RKO (cell line): ENCODE measurements at regions not wholly inside any gene's neighbourhood (a gene's known extent, or its start where the extent isn't known, plus 50 kb on each side); places are given as distances from the start of the nearest gene placed in this dataset.
"Not testable (repeated sequence)": the region's sequence is repeated elsewhere in the genome, so short reads cannot be mapped to it uniquely, and the experiment has no call there.

Experiments
- DNase-seq: peaks from one replicate; pipeline ENCODE4 v3.0.0-alpha.2; 2016; ENCODE audit warnings: low spot score

DNA sequence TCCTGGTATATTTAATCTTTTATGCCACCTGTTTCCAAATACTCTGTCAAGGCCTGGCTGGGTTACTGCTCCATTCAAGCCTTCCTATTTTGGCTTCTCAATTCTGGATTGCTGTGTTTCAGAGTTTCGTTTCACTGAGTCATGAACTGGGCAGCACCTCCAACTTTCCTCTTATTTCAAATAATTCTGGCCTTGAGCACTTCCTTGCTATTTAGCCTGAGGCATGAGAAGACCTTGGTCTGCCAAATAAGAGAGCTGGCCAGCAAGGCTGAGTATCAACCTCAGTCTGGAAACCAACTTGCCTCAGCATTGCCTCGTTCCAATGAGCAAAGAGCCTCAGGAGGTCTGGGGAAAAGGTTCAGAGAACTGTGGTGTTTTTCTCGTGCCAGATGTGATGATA is 66.6 kb downstream of the TNFAIP3 start:
- no peak for DNase-seq

GRCh38 chr6:137936798-137937197 is 69.7 kb downstream of the TNFAIP3 start:
- no peak for DNase-seq

- DNase-seq, result no peak
These were observed 70.8 kb downstream of the TNFAIP3 start for GRCh38 chr6:137937834-137938233.

DNA sequence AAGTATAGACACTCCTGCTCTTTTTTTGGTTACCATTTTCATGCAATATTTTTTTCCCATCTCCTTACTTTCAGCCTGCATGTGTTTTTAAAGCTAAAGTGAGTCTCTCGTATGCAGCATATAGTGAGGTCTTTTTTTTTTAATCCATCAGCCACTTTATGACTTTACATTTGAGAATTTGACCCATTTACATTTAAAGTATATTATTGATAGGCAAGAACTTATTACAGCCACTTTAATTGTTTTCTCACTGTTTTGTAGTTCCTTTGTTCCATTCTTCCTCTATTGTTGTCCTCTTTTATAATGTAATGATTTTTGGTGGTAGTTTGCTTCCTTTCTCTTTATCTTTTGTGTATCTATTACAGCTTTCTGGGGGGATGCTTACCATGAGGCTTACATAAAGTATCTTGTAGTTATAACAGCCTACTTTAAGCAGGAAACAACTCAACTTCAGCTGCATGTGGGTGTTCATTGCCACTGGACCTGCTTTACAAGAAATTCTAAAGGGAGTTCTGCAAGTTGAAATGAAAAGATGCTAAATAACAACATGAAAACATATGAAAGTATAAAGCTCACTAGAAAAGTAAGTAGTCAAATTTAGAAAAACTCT is 71.8 kb downstream of the TNFAIP3 start:
- DNase-seq, result no peak

DNA sequence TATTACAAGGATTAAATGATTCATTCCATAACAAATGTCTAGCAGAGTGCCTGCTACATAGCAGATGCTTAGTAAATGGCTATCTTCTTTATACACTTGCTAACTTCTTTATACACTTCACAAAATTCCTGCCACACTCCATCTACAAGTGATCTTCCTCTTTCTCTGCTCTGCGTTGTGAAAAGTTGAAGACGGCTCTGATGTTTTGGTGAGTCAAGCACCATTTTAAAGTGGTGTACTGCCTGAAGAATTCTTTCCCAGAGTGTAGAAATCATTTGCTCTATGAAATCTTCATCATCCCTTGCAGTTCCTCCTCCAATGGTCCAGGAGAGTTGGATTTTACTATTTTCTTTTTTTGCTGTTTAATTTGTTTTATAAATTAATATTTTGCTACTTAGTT is 74.9 kb downstream of the TNFAIP3 start:
- DNase-seq, result no peak

- DNase-seq, result no peak
These were observed 75.7 kb downstream of the TNFAIP3 start for GRCh38 chr6:137942736-137943135.

- DNase-seq, result not testable (repeated sequence)
These were observed 77.3 kb downstream of the TNFAIP3 start for GRCh38 chr6:137944381-137944780.

DNA sequence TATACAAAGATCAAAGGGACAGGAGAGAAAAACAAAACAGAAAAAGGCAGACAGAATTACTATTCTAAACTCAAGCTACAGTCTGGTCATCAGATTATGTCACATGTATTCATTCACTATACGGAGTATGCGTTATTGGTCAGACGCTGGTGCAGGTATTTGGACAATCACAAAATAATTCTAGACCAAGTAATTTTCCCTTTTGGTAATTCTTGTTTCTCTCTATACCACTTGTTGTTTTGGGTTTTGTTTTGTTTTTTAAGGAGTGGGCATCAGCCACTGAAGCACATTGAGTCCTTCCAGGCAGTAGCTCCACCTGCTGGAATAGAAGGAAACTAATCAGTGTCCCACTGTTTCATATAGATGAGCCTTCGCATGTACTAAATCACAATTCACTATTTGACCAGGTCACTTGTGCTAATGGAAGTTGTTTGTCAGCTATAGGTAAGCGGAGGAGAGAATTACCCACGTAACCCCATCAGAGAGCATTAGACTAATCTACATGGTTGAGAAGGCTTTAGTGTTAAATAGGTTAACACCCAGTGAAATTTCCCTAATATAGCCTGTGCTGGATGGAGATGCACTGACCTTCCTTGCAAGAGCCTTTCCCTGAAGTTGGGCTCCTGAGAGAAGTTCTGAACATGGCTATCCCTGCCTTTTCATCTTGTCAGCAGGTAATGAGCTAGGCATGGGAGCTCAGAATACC is 77.9 kb downstream of the TNFAIP3 start:
- DNase-seq, result peak; percentile 63

DNA sequence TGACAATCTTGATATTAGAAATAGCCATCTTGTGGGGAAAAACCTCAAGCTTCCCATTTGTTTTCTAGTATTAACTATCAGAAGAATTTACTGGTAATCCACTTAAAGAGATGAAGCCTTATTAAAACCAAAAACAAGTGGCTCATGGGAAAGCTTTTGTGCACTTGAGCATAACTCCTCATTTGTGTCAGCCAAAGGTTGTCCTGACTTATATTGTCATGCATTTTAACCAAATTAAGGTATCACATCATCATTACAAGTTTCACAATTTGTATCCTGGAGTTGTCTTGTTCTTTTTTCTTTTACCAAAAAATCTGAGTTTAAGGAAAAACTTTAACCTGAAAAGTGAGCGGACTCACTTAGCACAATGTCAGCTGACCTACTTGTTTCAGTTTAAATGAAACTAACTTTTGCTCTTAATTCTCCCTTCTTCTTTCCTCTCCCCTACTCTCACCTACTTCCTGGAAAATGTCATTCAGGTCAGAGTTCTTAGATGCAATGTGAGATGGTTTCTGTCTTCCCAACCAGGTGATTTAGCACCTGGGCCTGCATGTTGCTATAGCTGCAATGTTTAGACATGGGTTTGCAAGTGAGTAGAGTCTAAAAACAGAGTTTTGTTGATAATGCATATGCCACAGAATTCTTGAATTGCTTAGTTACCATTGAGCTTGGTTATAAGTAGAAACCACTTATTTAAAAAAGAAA is 82.8 kb downstream of the TNFAIP3 start:
- DNase-seq, result no peak

GRCh38 chr6:137950581-137950980 is 83.5 kb downstream of the TNFAIP3 start:
- no peak for DNase-seq

- DNase-seq, result no peak
These were observed 84.1 kb downstream of the TNFAIP3 start for GRCh38 chr6:137951064-137951597.

- DNase-seq, result no peak
These were observed 85.2 kb downstream of the TNFAIP3 start for GRCh38 chr6:137952247-137952646.

- DNase-seq, result no peak
These were observed 86.7 kb downstream of the TNFAIP3 start for GRCh38 chr6:137953761-137954160.

DNA sequence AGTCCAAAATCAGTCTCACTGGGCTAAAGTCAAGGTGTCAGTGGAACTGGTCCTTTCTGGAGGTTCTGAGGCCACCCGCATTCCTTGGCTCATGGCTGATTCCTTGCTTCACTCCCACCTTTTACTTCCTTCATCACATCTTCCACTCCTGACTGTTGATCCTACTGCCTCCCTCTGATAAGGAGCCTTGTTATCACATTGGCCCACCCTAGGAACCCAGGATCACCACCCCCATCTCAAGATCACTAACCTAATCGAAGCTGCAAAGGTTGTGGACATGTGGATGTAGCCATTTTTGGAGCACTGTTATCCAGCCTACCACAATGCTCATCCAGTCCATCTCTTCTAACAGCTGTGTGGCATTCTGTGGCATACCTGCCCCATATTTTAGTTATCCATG is 87.2 kb downstream of the TNFAIP3 start:
- DNase-seq, result no peak

DNA sequence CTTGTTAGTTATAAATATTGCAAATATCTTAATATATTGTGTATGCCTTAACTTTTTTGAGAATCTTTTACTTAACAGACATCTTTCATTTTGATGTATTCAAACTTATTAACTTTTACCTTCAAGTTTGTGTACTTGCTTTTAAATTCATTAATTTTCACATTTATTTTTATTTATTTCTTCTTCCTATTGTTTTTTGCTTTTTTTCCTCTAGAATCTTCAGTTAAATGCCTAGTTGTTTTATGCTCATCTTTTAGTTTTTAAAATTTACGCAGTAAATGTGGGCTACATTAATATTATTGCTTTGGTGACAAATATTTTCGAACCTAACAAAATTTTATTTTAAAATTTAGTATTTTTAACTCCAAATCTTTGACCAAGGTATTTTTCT is 89.0 kb downstream of the TNFAIP3 start:
- DNase-seq, result no peak

DNA sequence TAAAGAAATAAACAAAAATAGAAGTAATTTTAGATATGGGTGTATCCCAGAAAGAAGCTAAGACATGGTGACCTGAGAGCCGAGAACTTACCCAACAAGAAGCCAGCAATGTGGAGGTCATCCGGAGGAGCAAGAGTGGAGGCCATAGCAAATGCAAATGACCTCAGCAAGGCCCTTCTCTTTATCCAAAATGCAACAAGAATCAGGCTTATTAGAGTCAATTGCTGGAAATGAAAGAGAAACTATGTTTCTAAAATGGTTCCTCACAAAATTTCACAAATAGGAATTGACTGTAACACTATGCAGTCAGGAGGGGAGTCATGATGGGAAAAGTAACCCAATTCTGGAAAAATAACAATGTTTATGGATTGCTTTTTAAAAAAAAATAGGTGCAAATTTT is 90.4 kb downstream of the TNFAIP3 start:
- no peak for DNase-seq

GRCh38 chr6:137958811-137959565 is 91.9 kb downstream of the TNFAIP3 start:
- DNase-seq, result no peak

- DNase-seq, result no peak
These were observed 95.7 kb downstream of the TNFAIP3 start for GRCh38 chr6:137962725-137963124.

- no peak for DNase-seq
These were observed 97.8 kb downstream of the TNFAIP3 start for GRCh38 chr6:137964876-137965275.

GRCh38 chr6:137967689-137968454 is 100.8 kb downstream of the TNFAIP3 start:
- no peak for DNase-seq

GRCh38 chr6:137968455-137968804 is 101.4 kb downstream of the TNFAIP3 start:
- DNase-seq, result no peak

GRCh38 chr6:137968901-137969300 is 101.8 kb downstream of the TNFAIP3 start:
- DNase-seq, result no peak
